Astrocyte (in vitro differentiated cells and primary cell): ENCODE measurements at regions not wholly inside any gene's neighbourhood (a gene's known extent, or its start where the extent isn't known, plus 50 kb on each side); places are given as distances from the start of the nearest gene placed in this dataset.

Experiments used
- DNase-seq: peaks from one replicate; pipeline ENCODE4 v3.0.0-alpha.2; 2010; ENCODE audit warnings: low read depth
- FAIRE-seq: peaks from 2 replicates; lab custom pipeline; 2011; peaks lifted over from hg19 to GRCh38; lab: Jason Lieb, UNC
- H2AFZ ChIP-seq: 2 replicates; pipeline ENCODE4 v1.6.0; 2012; ENCODE audit warnings: low read depth, low read length, inconsistent platforms
- H3K27ac ChIP-seq: 2 replicates; pipeline ENCODE4 v1.5.1; 2011; ENCODE audit warnings: low read depth, low read length, inconsistent platforms
- H3K27me3 ChIP-seq: 2 replicates; pipeline ENCODE4 v1.6.0; 2011; ENCODE audit warnings: low read length, inconsistent platforms; ENCODE audit not compliant: insufficient read depth
- H3K36me3 ChIP-seq: 2 replicates; pipeline ENCODE4 v1.5.1; 2011; ENCODE audit warnings: low read length, inconsistent platforms; ENCODE audit not compliant: insufficient read depth
- H3K4me1 ChIP-seq: 2 replicates; pipeline ENCODE4 v1.5.1; 2011; ENCODE audit warnings: low read length, inconsistent platforms; ENCODE audit not compliant: insufficient read depth
- H3K4me2 ChIP-seq: 2 replicates; pipeline ENCODE4 v1.6.0; 2012; ENCODE audit warnings: low read length, inconsistent platforms
- H3K4me3 ChIP-seq: 2 replicates; pipeline ENCODE4 v1.5.1; 2011; ENCODE audit warnings: low read depth, mild to moderate bottlenecking, low read length, inconsistent platforms; ENCODE audit not compliant: insufficient read depth
- H3K79me2 ChIP-seq: 2 replicates; pipeline ENCODE4 v1.6.0; 2012; ENCODE audit warnings: mild to moderate bottlenecking, low read length, inconsistent platforms; ENCODE audit not compliant: insufficient read depth
- H3K9ac ChIP-seq: 2 replicates; pipeline ENCODE4 v1.6.0; 2012; ENCODE audit warnings: mild to moderate bottlenecking, low read length, inconsistent platforms
- H3K9me3 ChIP-seq: 2 replicates; pipeline ENCODE4 v1.5.1; 2012; ENCODE audit warnings: low read depth, mild to moderate bottlenecking, low read length, inconsistent platforms; ENCODE audit not compliant: insufficient read depth
- H4K20me1 ChIP-seq: 2 replicates; pipeline ENCODE4 v1.6.0; 2012; ENCODE audit warnings: low read length, inconsistent platforms; ENCODE audit not compliant: insufficient read depth
- H3K27ac Mint-ChIP-seq: one replicate; pipeline ENCODE4 v1.8.0; 2021; ENCODE audit warnings: mild to moderate bottlenecking, mixed read lengths; ENCODE audit not compliant: unreplicated experiment
- H3K27me3 Mint-ChIP-seq: one replicate; pipeline ENCODE4 v1.8.0; 2021; ENCODE audit warnings: low read depth, mixed read lengths; ENCODE audit not compliant: unreplicated experiment
- H3K36me3 Mint-ChIP-seq: one replicate; pipeline ENCODE4 v1.8.0; 2021; ENCODE audit warnings: low read depth, mixed read lengths; ENCODE audit not compliant: unreplicated experiment
- H3K4me1 Mint-ChIP-seq: one replicate; pipeline ENCODE4 v1.8.0; 2021; ENCODE audit warnings: low read depth, mixed read lengths; ENCODE audit not compliant: unreplicated experiment
- H3K4me3 Mint-ChIP-seq: one replicate; pipeline ENCODE4 v1.8.0; 2021; ENCODE audit warnings: mild to moderate bottlenecking, moderate library complexity, mixed read lengths; ENCODE audit not compliant: unreplicated experiment
- H3K9me3 Mint-ChIP-seq: one replicate; pipeline ENCODE4 v1.8.0; 2021; ENCODE audit warnings: mild to moderate bottlenecking, mixed read lengths; ENCODE audit not compliant: unreplicated experiment
- EZH2 ChIP-seq: IDR thresholded peaks from 2 replicates; pipeline ENCODE4 v1.6.1; 2012; ENCODE audit warnings: mild to moderate bottlenecking, low read length, inconsistent platforms; ENCODE audit not compliant: insufficient read depth
- TF ChIP-seq, protein P1 (sequence below): IDR thresholded peaks from 2 replicates; pipeline ENCODE4 v1.5.1; 2011; ENCODE audit warnings: low read depth, mild to moderate bottlenecking, inconsistent platforms, low read length, moderate library complexity; ENCODE audit not compliant: insufficient read depth

DNA sequence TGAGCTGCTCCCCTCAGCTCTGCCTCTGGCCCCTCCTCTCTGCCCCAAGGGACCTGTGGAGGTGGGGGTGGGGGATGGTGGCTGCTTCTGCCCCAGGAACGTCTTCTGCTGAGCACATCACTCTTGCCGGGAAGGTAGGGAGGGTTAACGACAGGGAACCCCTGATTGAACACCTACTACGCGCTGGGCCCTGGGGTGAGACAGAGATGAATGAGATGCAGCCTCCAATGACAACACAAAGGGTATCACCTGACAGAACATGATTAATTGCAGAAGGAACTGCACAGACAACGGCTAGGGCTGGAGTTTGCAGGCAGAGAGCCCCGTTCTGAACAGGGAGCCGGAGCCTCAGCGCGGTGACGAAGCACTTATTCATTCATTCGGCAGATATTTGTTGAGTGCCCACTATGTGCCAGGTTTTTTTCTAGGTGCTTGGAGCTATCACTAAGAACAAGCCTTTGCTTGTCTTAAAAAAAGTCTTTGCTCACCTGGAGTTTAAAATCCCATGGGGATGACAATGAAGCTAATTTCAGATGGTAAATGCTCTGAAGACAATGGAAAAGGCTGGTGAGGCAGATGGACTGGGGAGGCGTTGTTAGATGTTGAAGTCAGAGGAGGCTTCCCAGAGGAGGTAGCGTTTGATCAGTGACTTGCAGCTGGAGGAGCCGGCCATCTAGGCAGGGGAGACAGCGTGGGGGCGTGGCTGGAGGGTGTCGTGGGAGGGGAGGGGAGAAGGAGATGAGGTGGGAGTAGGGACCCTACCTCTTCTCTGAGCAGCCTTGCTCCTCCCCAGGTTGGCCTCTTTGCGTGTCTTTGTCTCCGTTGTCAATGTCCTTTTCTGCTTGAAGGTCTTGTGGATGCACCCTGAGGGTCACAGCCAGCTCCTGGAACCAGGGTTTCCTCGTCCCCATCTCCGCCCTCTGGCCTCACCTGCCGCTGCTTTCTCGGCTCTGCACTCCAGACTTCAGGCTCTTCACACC is 103.1 kb upstream of the CSF3R start:
- Histone ChIP-seq H3K27ac (no peak overlapping the region), H3K79me2 (no peaks in the 10 kb centered on the region), H3K9me3 (no peaks in the 10 kb centered on the region), H3K27me3 (peaks cover 18% of the 10 kb centered on the region), H3K9ac (no peak overlapping the region), H3K4me1 (no peaks in the 10 kb centered on the region), H3K4me2 (no peak overlapping the region), H2AFZ (no peak overlapping the region), H4K20me1 (no peaks in the 10 kb centered on the region), H3K36me3 (no peaks in the 10 kb centered on the region), H3K4me3 (no peak overlapping the region)
- DNase-seq (peak; percentile 3), FAIRE-seq (no peak)
- peaks cover 2% of the 10 kb centered on the region for H3K9me3 Mint-ChIP-seq
- H3K27ac Mint-ChIP-seq: no peak overlapping the region
- H3K36me3 Mint-ChIP-seq: no peaks in the 10 kb centered on the region
- H3K27me3 Mint-ChIP-seq: peaks cover 61% of the 10 kb centered on the region
- TF ChIP-seq, protein P1, sequence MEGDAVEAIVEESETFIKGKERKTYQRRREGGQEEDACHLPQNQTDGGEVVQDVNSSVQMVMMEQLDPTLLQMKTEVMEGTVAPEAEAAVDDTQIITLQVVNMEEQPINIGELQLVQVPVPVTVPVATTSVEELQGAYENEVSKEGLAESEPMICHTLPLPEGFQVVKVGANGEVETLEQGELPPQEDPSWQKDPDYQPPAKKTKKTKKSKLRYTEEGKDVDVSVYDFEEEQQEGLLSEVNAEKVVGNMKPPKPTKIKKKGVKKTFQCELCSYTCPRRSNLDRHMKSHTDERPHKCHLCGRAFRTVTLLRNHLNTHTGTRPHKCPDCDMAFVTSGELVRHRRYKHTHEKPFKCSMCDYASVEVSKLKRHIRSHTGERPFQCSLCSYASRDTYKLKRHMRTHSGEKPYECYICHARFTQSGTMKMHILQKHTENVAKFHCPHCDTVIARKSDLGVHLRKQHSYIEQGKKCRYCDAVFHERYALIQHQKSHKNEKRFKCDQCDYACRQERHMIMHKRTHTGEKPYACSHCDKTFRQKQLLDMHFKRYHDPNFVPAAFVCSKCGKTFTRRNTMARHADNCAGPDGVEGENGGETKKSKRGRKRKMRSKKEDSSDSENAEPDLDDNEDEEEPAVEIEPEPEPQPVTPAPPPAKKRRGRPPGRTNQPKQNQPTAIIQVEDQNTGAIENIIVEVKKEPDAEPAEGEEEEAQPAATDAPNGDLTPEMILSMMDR: no peak
- TF ChIP-seq EZH2: no peak
- no peak overlapping the region for H3K4me3 Mint-ChIP-seq
- peaks cover 5% of the 10 kb centered on the region for H3K4me1 Mint-ChIP-seq

DNA sequence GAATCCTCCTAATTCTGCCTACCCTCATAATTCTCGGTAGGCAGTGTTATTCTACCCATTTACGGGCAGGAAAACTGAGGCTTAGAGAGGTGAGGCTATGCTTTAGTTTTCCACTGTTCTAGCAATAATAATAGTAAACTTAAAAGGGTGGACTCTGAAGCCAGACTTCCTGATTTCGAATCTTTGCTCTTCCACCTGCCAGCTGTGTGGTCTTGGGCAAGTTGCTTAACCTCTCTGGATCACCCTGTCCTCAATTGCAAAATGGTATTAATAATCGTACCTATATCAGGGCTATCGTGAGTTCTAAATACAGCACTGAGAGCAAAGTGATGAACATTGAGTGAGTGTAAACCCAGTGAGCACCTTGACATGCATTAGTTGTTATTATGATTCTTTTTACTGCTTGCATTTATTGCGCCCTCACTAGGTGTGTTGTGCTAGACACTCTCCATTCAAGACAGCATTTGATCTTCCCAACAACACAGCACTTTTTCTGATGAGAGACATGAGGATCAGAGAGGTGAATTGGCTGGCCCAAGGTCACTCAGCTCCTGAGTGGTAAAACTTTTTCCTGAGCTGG is 102.3 kb upstream of the CSF3R start:
- no peak for TF ChIP-seq EZH2
- TF ChIP-seq, protein P1: no peak
- Histone ChIP-seq H3K36me3 (no peaks in the 10 kb centered on the region), H4K20me1 (no peaks in the 10 kb centered on the region), H3K9ac (no peak overlapping the region), H3K9me3 (no peaks in the 10 kb centered on the region), H3K4me3 (no peak overlapping the region), H3K27me3 (peaks cover 13% of the 10 kb centered on the region), H2AFZ (no peak overlapping the region), H3K79me2 (no peaks in the 10 kb centered on the region), H3K4me1 (no peaks in the 10 kb centered on the region), H3K4me2 (no peak overlapping the region), H3K27ac (no peak overlapping the region)
- FAIRE-seq (no peak), DNase-seq (no peak)
- Mint-ChIP-seq H3K4me1 (peaks cover 2% of the 10 kb centered on the region), H3K9me3 (peaks cover 2% of the 10 kb centered on the region), H3K4me3 (no peak overlapping the region), H3K36me3 (no peaks in the 10 kb centered on the region), H3K27me3 (peaks cover 58% of the 10 kb centered on the region), H3K27ac (no peak overlapping the region)
